ENCODE measurements at regions not wholly inside any gene's neighbourhood (a gene's known extent, or its start where the extent isn't known, plus 50 kb on each side); places are given as distances from the start of the nearest gene placed in this dataset.

DNA sequence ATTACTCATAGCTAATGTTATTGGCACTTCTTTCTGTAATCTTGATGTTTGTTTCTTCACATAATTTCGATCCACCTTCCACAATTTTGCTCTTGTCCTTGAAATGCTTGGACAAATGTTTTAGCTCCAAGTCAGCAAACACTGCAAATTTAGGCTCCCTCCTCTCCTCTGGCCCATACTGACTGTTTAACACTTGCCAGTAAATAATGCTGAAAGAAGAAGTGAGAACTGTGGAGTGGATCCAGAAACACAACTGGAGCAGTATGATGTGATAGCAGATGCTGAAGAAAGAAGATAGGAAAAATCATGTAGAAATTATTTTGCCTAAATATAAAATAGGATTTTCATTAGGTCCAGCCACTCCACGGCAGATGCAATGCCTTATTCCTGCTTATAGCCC, 415.0 kb upstream of the GYPC start:
- TF ChIP-seq, protein P1, sequence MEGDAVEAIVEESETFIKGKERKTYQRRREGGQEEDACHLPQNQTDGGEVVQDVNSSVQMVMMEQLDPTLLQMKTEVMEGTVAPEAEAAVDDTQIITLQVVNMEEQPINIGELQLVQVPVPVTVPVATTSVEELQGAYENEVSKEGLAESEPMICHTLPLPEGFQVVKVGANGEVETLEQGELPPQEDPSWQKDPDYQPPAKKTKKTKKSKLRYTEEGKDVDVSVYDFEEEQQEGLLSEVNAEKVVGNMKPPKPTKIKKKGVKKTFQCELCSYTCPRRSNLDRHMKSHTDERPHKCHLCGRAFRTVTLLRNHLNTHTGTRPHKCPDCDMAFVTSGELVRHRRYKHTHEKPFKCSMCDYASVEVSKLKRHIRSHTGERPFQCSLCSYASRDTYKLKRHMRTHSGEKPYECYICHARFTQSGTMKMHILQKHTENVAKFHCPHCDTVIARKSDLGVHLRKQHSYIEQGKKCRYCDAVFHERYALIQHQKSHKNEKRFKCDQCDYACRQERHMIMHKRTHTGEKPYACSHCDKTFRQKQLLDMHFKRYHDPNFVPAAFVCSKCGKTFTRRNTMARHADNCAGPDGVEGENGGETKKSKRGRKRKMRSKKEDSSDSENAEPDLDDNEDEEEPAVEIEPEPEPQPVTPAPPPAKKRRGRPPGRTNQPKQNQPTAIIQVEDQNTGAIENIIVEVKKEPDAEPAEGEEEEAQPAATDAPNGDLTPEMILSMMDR (IDR thresholded peaks at IDR 0.05): no peak
- TF ChIP-seq FOXJ3 (CRISPR knock-in tag; IDR thresholded peaks at IDR 0.05; ENCODE audit: borderline replicate concordance) (no peak), CBFB (CRISPR knock-in tag; IDR thresholded peaks at IDR 0.05; ENCODE audit: low read depth) (no peak), NR3C1 (CRISPR knock-in tag; conservative IDR thresholded peaks at IDR 0.05; ENCODE audit: low read depth) (no peak), CREB1 (CRISPR knock-in tag; IDR thresholded peaks at IDR 0.05) (no peak), FOXP1 (CRISPR knock-in tag; IDR thresholded peaks at IDR 0.05; ENCODE audit: borderline replicate concordance) (no peak), KAT7 (CRISPR knock-in tag; IDR thresholded peaks at IDR 0.05; ENCODE audit: borderline replicate concordance) (no peak)
- TF ChIP-seq, protein P2, sequence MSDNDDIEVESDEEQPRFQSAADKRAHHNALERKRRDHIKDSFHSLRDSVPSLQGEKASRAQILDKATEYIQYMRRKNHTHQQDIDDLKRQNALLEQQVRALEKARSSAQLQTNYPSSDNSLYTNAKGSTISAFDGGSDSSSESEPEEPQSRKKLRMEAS (CRISPR knock-in tag; IDR thresholded peaks at IDR 0.05): no peak
- TF ChIP-seq, protein P3, sequence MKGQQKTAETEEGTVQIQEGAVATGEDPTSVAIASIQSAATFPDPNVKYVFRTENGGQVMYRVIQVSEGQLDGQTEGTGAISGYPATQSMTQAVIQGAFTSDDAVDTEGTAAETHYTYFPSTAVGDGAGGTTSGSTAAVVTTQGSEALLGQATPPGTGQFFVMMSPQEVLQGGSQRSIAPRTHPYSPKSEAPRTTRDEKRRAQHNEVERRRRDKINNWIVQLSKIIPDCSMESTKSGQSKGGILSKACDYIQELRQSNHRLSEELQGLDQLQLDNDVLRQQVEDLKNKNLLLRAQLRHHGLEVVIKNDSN (CRISPR knock-in tag; IDR thresholded peaks at IDR 0.05): no peak

Data from WTC11 (cell line).